HG02763 (cell line): ENCODE measurements at regions not wholly inside any gene's neighbourhood (a gene's known extent, or its start where the extent isn't known, plus 50 kb on each side); places are given as distances from the start of the nearest gene placed in this dataset.

ENCODE experiments used
- ATAC-seq: cut with Tn5 transposase; IDR thresholded peaks from one replicate; pipeline ENCODE4 v1.9.1; 2021; ENCODE audit warnings: mild to moderate bottlenecking, moderate library complexity; ENCODE audit not compliant: unreplicated experiment

- no peak for ATAC-seq
Measured at GRCh38 chr22:22798232-22798616, 89.4 kb upstream of the IGLL5 start.

- no peak for ATAC-seq
Measured at GRCh38 chr22:22798716-22799115, 88.9 kb upstream of the IGLL5 start.

- ATAC-seq: no peak
Measured at GRCh38 chr22:22799561-22799960, 88.1 kb upstream of the IGLL5 start.

GRCh38 chr22:22800716-22801115, 86.9 kb upstream of the IGLL5 start:
- ATAC-seq: no peak

- no peak for ATAC-seq
Measured at GRCh38 chr22:22802339-22802970, 85.2 kb upstream of the IGLL5 start.

GRCh38 chr22:22803285-22803853, 84.2 kb upstream of the IGLL5 start:
- no peak for ATAC-seq

- no peak for ATAC-seq
Measured at GRCh38 chr22:22810018-22810427, 77.6 kb upstream of the IGLL5 start.

- ATAC-seq: no peak
Measured at GRCh38 chr22:22810471-22810870, 77.1 kb upstream of the IGLL5 start.

GRCh38 chr22:22811016-22812009, 76.3 kb upstream of the IGLL5 start:
- ATAC-seq: no peak

- no peak for ATAC-seq
Measured at GRCh38 chr22:22812031-22812905, 75.3 kb upstream of the IGLL5 start.

GRCh38 chr22:22813126-22814075, 74.2 kb upstream of the IGLL5 start:
- ATAC-seq: no peak

- ATAC-seq: no peak
Measured at GRCh38 chr22:22814666-22815396, 72.8 kb upstream of the IGLL5 start.

GRCh38 chr22:22815397-22816170, 72.0 kb upstream of the IGLL5 start:
- ATAC-seq: no peak

- no peak for ATAC-seq
Measured at GRCh38 chr22:22816171-22816514, 71.5 kb upstream of the IGLL5 start.

- ATAC-seq: no peak
Measured at GRCh38 chr22:22816766-22817410, 70.7 kb upstream of the IGLL5 start.

- no peak for ATAC-seq
Measured at GRCh38 chr22:22817468-22818201, 70.0 kb upstream of the IGLL5 start.

GRCh38 chr22:22818202-22818538, 69.4 kb upstream of the IGLL5 start:
- ATAC-seq: no peak
